GOT3 (cell line): ENCODE measurements at regions not wholly inside any gene's neighbourhood (a gene's known extent, or its start where the extent isn't known, plus 50 kb on each side); places are given as distances from the start of the nearest gene placed in this dataset.
"Not testable (repeated sequence)": the region's sequence is repeated elsewhere in the genome, so short reads cannot be mapped to it uniquely, and the experiment has no call there.

Experiments
- DNase-seq: peaks from one replicate; lab custom pipeline; 2025; ENCODE audit warnings: mixed read lengths; lab: John Stamatoyannopoulos, UW

DNA sequence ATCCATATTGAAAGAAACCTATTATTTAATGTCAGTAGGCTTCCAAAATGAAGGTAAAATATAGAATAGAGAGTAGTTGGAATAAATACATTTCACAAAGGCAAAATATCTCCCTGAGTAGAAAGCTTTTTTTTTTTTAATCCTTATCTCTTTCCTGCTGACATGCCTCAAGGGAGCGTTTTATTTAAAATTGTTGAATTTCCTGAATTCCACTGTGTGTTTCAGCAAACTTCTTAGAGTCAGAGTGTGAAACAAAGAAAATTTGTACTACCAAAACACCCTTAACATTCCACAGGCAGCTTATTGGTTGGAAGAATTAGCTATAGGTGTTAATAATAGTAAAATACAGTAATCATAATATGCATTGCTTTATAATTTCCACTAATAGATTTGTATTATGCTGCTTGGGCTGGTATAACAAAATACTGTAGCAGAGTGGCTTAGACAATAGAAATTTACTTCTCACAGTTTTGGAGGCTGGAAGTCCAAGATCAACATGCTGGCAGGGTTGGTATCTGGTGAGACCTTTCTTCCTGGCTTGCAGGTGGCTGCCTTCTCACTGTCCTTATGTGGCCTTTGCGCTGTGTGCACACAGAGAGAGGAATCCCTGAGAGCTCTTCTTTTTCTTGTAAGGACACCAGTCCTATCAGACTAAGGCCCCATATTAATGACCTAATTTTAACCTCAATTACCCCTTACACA lies 468.4 kb upstream of the C1orf87 start:
- no peak for DNase-seq

DNA sequence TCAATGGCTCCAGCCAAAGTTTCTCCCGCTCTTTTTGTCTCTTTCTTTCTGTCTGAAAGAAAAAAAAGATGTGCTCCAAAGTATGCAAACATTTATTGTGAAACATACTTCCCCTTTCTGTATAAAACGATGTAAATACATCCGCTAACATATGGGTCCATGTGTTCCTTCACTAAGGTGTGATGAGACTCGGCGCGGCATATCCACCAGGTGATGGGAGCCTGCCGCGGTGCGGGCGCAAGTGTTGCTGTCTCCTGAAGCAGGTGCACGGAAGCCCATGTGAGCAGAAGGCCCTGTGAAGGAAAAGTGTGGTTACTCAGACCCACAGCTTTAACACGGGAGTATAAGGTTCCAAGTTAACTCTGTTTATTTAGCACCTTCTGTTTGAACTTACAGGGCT lies 466.6 kb upstream of the C1orf87 start:
- DNase-seq: no peak

DNA sequence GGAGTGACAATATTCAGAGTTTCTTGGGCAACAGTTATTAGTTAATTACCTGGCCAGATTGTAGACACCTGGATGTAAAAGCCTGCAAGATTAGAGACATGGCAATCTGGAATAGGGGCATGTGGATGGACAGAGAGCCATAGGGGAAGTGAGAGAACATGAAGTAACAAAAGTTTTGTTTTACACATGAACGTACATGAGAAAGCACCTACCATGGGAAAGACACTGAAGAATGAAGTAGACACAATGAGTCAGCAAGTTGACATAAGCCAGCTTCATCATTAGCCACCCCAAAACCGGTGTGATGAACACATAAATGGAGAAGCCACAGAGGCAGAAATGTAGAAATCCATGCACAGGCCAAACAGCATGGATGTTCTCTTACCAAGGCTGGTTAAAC lies 462.1 kb upstream of the C1orf87 start:
- DNase-seq: no peak

DNA sequence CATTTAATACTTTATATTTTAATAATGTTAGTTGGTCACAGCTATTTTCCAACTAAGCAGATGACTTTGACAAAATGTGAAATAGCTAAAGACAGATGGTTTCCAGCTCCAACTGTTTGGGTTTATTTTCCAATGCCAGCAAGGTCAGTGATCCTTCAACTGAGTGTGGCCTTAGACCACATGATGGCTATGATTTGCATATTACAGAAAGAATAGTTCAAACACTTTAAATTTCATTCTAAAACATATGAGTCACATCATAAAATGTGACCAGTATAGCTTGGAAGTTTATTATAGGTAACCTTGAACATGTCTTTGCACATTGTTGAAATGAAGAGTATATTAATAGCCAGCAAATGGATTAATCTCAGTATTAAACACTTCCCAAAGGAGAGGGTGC lies 454.0 kb upstream of the C1orf87 start:
- no peak for DNase-seq

DNA sequence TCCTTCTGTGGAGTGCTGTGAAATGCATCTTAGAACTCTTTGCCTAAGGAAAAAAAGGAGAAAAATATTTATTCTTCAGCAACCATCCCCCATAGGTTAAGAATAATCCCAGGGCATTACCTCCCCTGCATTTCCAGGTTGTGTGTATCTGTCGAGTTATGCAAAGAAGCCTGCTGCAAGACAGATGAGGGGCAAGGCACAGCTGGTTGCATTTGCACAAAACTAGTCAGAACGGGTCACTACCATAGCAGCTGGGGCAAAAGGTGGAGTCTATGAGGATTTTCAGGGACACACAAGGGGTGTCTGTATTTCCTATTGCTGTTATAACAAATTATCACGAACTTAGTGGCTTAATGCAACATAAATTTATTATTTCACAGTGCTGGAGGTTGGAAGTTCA lies 443.4 kb upstream of the C1orf87 start:
- no peak for DNase-seq

DNA sequence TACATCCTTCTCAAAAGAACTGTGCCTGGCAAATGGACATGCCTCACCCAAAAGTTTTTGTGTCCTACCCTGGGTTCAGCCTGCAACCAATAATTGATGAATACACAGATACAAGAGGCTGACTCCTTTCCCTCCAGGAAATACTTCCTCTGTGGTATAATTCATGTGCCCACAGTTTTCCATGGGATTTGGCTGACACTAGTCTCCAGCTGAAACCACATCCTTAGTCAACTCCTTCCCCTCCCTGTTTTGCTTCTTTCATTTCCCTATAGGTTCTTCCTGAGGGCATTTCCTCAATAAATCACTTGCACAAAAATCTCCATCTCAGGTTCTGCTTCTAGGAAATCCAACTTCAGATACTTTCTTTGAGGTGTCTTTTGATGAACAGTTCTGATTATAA lies 436.6 kb upstream of the C1orf87 start:
- DNase-seq: no peak

DNA sequence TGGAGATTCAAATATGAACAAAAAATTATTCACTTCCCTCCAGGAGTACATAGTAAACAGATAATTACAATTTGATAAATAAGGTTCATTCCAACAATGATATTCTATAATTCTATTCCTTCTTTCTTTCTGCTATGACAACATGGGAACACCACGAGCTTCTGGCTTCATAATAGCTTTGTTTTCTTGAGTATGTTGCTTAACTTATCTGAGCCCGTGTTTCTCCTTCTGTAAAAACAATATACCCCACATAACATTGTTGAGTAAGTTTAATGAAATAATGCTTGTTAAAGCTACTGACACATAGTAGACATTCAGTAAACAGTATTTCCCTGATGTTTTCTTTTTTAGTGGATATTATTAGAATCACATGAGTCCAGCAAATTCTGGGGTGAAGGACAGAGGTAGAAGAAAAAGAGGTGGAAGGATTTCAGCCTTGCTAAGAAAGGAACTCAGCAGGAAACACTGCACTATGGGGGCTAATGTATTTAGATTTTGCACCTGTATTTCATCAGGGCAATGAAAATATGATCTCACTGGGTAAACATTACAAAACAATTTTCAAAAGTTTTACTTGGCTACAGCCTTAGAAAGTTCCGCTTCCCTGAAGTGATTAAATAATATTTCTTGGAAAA lies 430.8 kb upstream of the C1orf87 start:
- DNase-seq: no peak

DNA sequence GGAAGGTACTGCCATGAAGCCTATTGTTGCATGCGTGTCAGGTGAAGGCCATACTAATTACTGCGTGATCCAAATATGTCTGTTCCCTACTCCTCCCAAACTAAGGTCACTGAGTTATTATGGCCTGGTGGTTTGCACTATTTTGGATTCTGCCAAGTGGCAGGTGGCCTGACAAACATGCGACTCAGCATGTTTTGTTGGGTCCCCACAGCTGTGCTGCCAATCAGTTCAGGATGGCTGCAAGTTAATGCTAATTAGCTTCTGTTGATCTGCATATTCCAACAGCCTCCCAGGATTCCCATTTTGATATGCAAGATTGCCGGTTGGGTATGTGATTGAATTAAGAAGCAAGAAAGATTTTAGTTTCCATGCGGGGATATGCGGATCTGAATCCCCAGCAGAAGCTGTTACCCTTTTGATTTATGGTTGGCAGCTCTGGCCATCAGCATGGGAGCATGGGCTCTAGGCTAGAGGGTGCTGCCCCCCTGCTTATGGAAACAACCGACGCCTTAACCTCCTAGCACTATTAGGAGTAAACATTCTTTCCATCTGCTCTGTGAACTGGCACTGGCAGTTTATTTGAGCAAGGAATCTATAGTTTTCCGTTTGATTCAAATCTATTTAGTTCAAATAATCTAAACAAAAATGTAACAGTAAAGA lies 429.8 kb upstream of the C1orf87 start:
- no peak for DNase-seq

DNA sequence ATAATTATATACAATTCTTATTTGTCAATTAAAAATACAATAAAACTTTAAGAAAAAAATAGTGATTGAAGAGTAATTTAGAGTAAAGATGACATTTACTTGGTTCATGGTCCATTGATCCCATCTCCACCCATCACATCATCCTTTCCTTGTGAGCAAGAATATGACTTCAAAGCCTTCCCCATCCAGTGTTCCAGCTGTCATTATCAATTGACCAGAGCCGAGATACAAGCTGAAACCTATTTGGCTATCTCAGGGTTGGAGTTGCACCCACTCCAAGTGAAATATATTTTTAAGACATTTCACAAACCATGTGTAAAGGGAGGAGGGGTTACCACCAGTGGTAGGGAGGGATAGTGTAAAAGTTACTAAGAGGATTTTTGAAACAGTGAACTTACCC lies 428.9 kb upstream of the C1orf87 start:
- no peak for DNase-seq

DNA sequence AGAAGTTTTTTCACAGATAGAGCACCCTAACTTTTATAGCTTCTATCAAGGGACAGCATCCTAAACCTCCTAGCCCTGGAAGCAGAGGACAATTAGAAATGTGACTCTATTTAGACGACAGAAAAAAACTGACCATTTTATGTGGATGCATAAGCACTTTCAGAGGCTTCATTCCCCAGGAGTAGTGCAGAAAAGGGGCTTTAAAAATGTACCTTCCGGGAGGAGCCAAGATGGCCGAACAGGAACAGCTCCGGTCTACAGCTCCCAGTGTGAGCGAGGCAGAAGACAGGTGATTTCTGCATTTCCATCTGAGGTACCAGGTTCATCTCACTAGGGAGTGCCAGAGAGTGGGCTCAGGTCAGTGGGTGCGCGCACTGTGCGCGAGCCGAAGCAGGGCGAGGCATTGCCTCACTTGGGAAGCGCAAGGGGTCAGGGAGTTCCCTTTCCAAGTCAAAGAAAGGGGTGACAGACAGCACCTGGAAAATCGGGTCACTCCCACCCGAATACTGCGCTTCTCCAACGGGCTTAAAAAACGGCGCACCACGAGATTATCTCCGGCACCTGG lies 416.4 kb upstream of the C1orf87 start:
- not testable (repeated sequence) for DNase-seq

DNA sequence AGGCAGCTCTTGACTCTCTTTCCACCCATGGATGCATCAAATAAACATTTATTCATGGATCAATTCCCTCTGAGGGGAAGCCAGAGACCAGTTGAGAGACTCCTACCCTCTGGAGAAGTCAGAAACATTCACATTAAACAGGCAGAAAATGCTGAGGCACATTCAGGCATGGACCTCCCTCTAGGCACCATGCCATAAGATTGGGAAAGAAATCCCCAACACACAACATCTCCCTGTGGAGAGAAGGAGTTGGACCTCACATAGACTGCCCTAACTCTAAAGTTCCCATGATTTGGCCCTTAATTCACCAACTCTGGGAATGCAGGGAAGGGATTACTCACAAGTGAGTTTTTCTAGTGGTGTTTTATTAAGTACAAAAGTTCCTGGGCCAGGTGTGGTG lies 415.3 kb upstream of the C1orf87 start:
- DNase-seq: no peak

DNA sequence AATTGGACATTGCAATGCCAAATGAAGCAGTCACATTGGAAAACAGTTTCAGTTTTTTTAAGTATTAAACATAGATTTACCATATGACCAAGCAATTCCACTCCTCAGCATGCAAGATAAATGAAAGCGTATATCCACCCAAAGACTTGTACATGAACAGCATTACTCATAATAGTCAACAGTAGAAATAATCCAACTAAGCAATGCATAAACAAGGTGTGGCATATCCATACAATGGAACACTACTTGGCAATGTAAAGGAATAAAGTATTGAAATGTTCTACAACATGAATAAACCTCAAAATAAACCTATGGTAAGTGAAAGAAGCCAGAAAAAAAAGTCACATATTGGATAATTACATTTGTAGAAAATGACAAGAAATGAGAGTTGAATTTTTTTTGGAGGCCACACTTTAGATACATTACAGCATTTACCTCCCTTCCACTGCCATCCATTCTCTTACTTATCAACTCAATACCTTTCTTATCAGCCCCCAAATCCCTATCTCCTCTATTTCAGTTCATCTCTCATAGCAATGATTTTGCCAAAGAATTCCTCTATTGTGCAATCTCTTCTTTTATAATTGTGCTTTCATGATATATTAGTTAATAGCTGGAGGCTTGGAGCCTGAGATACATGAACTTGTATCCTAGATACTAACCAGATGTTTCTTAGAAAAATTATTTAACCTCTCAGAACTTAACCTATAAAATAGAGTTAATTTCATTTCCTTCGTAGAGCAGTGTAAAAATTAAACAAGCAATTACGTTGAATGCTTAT lies 414.2 kb upstream of the C1orf87 start:
- no peak for DNase-seq

DNA sequence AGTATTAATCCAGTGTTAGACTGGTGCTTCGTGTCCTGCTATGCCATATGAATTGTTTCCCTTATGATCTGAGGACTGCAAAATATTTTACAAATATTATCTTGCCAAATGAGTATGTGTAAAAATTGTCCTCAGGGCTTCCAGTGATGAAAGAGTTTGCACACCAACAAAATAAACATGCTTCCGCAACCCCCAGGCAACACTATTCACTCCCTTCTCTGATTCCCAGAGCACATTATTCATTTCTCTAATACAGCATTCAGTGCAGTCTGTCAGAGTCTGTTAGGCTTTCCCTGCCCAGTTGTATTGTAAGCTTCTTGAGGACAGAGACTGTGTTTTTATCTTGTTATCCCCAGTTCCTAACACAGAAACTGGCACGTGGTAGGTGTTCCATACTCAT lies 409.9 kb upstream of the C1orf87 start:
- DNase-seq: no peak

DNA sequence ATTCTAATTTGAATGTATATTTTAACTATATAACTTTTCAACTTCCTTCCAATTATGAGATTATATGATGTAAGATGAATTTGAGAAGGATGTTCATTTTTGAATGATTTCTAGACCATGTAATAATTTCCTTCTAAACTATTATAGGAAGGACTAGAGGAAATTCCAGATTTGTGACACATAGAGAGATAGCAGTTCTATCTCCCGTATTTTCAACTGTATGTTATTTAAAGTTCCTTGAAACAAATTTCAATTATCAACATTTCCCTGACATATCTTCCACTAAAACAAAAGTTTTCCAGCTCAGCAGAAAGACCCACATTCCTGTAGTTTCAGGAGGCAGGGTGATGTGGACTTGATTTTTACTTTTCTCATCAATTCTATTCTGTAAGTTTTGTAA lies 396.7 kb upstream of the C1orf87 start:
- DNase-seq: no peak

DNA sequence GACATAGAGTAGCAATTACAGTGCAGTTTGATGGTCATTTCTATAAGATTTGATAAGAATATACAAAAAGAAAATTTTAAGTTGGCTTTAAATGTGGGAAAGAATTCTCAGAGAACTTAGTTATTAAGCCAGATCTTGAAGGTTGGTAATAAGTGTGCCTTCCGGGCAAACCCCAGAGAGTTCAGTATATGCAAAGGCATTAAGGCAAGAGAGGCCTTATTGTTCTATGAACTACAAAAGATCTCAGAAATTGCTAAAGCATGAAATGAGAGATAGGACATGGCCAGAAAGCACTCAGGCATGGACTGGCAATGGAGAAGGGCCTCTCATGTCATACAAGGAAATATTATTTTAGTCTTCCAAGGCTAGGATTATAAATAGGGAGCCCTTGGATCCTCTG lies 390.2 kb upstream of the C1orf87 start:
- no peak for DNase-seq

DNA sequence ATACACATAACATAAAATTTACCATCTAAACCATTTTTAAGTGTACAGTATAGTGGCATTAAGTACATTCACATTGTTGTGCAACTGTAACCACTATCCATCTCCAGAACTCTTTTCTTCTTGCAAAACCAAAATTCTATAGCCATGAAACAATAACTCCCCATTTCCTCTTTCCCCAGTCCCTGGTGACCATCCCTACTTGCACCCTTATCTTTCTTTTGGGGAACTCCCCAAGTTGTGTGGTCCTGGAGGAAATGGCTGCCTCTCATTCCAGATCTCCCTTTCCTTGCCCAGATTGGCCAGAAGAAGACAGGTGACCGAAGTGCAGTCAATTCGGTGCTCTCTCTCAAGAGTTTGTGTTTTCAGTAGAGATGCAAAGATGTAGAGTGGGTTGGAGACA lies 389.6 kb upstream of the C1orf87 start:
- no peak for DNase-seq

DNA sequence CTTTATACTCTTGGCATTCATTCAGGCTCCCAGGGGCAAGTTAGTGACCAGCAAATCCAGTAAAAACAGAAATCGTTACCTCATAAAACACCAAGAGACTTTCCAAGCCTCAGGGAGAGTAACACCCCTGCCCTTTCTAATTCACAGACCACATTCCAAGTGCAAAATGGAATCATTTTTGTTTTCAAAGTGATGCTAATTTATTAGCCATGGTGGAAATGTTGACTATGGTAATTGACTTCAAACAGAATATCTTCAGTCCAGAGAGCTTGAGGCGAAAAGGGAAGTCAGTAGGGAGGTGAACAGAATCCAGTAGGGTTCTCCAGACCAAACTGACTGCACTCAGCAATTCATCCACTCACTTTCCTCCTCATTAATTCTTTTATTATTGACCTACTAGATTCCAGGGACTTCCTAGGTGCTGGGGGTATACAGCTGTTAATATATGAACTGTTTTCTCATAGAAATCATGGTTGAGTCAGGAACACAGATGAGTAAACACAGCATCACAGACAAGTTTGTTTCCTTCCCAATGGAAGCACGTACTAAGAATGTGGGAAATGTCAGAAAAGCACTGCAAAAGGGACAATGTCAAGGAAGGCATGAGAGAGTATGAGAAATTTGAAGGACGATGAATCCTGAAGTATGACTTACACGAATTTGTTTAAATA lies 388.5 kb upstream of the C1orf87 start:
- DNase-seq: no peak

DNA sequence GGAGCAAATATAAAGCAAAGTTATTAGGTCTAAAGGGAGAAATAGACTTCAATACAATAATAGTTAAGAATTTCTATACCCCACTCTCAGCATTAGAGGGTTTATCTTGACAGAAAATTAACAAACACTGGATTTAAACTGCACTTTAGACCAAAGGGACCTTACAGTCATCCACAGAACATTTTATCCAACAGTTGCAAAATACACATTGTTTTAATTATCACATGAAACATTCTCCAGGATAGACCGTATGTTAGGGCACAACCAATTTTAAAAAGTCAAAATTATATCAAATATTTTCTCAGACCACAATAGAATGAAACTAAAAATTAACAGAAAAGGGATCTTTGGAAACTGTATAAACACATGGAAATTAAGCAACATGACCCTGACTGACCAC lies 384.5 kb upstream of the C1orf87 start:
- DNase-seq: no peak

DNA sequence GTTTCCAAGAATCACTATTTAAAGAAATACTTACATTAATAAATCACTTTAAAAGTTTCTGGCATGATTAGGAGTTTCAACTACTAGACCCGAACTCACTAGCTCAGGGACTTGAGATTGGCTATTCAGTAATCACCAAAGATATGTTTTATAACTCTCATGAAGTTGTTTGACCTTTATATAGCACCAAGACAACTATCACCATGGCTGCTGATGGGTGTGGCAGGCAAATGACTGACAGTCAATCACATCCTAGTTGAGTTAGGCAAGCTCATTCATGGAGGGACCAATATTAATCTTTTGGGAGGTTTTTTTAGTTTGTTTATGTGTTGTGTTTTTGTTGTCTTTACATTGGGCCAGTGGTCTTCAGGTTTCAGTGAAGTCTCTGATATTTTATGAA lies 376.3 kb upstream of the C1orf87 start:
- DNase-seq: no peak

DNA sequence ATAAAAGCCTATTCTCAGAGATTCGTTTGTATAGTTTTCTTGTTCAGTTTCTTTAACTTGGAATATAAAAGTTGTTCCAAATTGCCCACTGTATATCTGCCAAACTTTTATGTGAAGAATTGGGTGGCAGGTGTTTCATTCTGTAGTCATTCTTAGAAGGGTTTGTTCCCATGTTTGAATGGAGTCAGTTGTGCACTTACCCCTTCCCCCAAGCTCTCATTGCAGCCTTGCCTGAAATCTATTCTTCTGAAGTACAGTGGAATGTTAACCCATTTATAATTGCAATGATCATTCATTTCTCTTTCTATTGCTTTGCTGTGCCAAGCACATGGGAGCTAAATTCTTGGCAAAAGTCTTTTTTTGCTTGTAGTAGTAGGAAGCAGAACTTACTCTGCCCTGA lies 375.3 kb upstream of the C1orf87 start:
- no peak for DNase-seq

DNA sequence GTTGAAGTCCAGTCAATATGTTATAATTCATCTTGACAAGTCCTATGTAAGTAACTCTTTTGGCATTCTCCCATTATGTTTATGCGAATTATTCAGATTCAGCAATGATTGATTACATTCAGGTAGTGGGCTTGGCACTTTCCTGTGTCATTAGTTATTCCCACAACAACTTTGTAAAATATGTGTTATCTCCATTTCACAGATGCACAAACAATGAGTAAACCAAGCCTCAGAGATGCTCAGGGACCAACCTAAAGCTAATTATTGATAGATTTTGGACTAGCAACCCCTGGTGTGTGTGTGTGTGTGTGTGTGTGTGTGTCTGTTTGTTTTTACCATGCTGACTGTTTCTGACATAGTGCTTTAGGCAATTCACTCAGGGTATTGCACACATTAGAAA lies 371.1 kb upstream of the C1orf87 start:
- no peak for DNase-seq

DNA sequence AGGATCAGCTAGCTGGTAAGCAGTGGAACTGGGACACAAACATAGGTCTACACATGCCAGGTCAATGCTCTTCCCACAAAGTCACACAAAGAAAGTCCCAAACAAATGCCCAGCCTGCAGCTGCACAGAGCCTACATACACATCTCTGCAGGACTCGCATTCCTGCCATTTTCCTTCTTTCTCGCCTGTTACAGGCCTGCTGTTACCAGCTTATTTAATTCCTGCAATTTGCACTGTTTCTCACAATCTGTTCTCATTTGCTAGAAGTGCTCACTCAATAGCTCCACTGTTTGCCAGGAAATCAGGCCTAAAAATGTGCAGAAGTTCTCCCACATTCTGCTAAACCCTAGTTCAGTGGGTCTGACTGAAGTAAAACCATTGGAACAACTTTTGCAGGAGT lies 362.6 kb upstream of the C1orf87 start:
- DNase-seq: no peak
